HG03558 (cell line): ENCODE measurements at regions not wholly inside any gene's neighbourhood (a gene's known extent, or its start where the extent isn't known, plus 50 kb on each side); places are given as distances from the start of the nearest gene placed in this dataset.

Experiments used
- ATAC-seq: cut with Tn5 transposase; IDR thresholded peaks from one replicate; pipeline ENCODE4 v1.9.1; 2021; ENCODE audit warnings: moderate number of reproducible peaks; ENCODE audit not compliant: unreplicated experiment; ENCODE audit errors: extremely low read depth

DNA sequence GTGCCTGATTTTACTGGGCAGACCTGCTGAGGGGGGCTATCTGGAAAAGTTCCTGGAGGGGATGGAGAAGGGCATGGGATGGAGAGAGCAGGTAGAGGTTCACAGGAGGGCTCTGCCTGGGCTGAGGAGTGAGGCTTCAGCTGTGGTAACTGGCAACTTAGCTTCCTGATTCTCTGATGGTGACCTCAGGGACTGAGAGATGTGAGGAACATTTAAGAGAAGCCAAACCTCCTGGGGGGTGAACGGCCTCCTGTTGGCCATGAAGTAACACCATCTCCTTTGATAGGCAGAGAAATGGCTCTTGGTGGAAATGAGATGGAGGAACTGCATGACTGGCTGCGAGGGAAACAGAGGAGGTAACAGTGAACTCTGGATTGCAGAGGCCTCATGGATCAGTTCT lies 97.3 kb upstream of the ROPN1 start:
- no peak for ATAC-seq

DNA sequence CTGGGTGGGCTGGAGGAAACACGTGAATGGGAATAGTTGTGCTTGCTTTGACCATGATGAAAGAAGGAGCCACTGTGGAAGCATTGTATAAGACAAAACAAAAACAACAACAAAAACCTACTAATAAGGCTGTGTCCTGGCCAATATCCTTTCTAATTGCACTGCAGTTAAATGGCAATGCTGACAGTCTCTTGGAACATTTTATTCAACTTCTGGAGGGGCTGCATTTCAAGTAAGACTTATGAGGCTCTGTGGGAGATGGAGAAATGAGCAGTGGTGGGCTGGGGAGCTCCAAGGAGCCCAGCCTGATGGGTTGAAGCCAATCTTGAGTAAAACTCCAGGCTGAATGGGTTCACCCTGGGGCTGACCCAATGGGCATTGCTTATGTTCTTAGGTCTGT lies 99.8 kb upstream of the ROPN1 start:
- no peak for ATAC-seq

DNA sequence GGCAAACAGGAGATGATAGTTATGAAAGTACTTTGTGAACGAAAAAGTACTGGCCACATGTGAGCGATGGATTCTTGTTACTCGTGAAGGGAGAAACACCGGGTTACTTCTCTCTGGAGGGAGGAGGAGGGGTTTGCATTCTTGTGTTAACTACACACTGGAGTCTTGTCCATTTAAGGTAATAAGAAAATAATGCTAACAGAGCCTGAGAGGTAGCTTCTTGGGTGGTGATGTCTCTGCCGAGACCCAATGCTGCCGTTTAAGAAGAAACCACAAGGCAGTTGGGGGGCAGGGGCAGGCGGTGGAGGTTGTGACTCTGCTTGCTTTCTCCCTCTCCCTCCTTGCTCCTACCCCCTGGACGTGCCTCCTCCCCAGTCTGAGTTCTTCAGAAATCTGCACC lies 100.9 kb upstream of the ROPN1 start:
- ATAC-seq = no peak

DNA sequence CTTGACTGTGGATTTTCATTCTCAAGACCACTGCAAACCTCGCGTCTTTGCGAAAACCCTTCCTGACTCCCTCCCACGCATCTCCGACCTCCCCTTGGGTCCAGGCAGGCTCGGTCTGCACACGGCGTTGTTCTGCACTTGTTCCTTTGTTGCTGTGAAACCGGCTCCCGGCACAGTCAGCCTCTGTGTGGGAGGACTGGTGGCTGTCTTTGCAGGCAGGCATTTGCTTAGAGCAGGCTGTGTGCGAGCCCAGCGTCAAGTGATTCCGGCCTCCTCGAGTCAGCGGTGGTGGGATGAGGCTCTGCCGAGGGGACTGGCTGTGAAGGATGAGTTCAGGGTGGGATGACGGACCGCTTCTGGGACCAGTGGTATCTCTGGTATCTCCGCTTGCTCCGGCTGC lies 102.6 kb upstream of the ROPN1 start:
- no peak for ATAC-seq

DNA sequence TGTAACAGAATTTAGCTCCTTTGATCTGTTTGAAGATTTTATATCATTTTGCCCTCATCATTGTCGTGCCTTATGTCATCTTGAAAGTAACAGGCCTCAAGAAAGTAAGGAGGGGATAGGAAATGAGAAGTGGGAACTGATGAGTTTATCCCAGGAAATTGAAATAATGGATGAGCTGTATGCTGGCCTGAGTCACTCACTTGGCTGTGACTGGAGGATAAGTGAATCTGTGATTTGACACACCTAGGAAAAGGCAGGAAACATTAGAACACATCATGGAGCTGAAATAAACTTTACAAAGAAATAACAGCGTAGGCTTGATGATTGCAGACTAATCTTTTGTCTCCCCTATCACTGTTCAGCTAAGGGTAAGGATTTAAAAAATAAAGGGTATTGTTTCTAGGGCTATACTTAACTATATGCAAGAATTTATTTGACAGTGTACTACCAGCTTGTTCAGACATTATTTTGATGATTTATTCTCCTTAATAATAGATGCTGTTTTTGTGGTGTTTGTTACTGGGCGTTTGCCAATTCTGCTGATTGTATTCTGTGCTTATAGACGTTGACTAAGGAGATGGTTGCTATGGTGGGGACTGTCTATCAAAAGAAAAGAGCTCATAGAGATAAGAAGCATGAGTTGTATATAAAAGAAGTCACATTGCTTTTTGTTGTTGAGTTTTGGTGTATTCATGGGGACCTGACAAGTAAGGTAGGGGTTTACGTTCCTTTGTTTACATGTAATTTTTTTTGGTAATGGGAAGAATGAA lies 105.6 kb upstream of the ROPN1 start:
- no peak for ATAC-seq

DNA sequence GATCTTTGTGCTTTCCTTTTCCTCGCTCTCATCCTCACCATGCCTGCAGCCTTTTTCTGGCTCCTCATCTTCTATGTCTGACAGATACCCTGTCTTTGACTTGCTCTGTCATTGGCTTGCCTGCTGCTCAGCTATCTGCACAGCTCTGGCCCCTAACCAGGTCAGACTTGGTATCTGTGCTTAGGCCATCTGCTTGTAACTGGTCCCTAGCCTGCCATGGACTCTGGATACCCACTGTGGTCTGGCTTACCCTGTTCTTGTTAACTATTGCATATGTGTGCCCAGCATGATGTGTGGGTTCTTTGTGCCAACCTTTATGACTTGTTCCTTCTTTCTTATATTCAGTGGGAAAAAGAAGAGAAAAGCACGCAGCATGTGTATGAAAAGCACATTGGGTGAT lies 109.7 kb upstream of the ROPN1 start:
- no peak for ATAC-seq

DNA sequence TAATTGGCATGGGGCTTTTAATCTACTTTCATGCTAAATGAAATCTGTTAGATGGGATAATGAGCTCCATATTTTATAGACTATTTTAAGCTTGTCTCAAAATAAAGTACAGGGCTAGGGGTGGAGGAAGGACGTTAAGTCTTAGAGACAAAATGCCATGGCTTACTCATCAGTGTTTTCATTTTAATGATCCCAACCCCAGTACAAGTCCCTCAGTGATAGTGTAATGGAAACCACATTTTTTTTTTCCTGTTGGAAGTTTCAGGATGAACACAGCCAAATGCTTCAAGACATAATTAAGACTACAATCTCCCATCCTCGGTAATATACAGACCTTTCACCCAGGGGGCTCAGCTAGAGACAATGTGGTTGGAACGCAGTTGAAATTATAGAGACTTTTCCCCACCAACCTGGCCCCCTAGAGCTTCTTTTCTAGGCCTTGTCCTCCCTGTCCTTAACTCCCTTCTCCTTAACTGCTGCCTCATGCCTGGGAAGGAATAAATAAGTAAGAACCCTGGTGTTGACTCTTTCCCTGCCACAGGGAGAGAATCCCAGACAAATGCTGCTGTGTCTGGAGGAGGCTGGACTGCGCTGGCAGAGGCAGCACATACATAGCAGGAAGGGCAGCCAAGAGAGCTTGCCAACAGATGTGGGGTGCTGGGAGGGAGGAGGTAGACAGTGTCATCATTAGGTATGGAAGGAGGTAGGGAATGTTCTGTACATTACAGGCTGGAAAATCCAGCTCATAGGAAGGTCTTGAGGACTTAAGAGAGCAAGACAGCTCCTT lies 115.4 kb upstream of the ROPN1 start:
- no peak for ATAC-seq

DNA sequence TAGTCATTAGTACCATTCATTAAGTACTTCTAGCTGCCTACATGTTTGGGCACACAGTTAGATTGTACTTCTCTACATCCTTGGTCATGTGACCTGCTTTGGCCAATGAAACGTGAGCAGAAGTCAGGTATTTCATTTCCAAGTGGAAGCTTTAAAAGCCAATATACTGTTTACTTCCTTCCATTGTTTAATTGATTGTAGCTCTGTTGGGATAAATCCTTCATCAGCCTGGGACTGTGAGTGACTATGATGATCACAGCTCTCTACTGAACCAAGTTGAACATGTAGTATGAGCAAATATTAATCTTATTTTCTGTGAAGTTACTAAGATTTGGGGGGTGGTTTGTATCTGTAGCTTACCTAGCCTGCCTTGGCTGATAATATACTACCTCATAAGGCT lies 116.5 kb upstream of the ROPN1 start:
- ATAC-seq = no peak

DNA sequence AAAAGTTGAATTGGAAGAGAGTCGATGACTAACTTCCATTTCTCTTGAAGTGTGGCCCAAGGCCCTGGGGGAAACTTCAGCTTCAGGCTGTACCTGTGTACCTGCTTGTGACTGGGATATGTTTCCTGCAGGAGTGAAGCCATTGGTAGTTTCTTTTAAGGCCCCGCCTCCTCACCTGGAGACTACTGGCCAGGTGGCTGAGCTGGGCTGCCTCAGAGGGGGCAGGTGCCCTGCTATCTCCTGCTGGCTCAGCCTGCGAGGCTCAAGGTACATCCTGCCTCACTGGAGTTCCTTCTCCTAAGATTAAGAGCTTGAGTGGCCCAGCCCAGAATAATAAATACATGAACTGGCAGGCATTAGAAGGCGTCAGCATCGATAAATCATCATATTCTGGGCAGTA lies 121.6 kb upstream of the ROPN1 start:
- no peak for ATAC-seq

DNA sequence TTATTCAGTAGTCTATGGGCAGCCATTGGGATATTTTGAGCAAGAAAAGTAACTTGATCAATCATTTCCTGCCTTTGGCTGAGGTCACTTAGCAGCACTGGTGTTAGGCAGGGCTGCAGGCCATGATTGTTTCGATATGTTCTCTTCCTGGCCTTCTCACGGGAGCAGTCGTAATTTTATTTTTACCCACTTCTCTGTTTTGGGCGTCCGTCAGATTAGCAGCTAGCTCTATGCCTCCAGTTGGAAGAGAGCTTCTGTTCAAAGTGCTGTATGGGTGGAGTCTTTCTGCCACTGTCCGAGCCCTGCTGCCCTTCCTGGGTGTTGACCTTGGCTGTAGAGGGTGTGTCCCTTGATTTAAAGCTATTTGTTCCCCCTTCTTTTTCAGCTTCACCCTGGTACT lies 123.4 kb upstream of the ROPN1 start:
- no peak for ATAC-seq

DNA sequence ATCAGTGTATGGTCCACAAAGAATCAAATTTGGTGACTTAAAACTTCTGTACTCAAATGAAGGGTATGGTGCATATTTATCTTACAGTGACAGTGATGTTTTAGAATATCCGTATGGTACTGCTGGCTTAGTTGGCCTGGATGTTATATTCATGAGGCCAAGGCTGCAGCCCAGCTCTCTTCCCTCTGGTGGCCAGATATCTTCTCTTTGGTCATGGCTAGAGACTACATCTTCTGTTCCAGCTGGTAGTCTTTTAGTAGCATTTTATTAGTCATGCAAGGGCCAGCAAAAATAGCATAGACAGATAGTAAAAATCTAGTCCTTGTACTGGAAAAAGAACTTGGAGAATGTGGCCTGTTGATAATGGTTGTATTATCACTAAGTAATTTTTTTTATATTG lies 124.0 kb upstream of the ROPN1 start:
- no peak for ATAC-seq

DNA sequence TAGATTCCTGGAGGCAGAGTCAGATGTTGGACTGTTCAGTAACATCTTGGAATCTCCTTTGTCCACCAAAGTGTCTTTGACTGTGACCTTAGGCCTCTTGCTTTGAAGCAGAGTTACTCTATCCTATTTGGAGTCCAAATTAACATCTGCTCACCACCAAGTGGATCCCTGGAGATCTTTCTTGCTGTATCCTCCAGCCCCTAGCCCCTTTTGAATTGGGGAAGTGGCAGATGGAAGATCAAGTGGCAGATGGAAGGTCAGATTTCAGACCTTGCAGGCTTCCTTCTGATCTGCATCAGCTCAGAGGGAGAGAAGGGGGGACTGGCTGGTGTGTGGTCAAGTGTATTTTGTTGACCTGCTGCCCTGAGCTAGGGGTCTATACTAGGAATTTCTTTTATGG lies 125.0 kb upstream of the ROPN1 start:
- ATAC-seq = no peak

DNA sequence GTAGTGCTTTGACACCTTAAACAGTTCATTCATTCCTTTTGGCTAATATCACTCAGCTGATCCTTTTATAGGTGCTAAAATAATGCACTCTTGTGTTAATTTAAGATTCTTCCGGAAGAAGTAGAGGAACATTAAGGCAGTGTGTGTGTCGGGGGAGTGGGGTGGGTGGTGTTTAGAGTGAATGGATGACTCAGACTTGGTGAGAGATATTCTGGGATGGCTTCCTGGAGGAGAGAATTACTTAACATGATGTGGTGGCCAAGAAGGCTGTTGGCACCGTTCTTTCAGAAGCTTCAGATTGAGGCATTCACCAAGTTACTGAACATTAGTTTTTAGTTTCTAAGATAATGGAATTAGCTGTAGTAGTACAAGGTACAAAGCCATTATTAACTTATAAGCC lies 125.6 kb upstream of the ROPN1 start:
- ATAC-seq = no peak

DNA sequence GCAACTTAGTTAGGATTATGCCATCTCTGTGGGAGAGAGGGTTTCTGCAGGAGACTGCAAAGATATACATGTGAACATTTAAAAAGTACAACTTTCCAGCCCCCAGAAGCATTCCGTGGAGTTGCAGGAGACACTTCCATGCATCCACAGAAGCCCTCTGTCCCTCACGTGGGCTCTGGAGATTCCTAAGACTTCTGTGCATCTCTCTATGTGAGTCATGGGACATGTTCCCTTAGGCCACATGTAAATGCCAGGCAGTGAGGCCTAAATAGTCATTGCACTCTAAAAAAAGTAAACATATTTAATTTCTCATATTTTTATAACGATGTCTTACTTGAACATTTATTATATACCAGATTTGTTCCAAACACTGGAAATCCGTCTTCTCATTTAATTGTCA lies 126.5 kb upstream of the ROPN1 start:
- no peak for ATAC-seq

DNA sequence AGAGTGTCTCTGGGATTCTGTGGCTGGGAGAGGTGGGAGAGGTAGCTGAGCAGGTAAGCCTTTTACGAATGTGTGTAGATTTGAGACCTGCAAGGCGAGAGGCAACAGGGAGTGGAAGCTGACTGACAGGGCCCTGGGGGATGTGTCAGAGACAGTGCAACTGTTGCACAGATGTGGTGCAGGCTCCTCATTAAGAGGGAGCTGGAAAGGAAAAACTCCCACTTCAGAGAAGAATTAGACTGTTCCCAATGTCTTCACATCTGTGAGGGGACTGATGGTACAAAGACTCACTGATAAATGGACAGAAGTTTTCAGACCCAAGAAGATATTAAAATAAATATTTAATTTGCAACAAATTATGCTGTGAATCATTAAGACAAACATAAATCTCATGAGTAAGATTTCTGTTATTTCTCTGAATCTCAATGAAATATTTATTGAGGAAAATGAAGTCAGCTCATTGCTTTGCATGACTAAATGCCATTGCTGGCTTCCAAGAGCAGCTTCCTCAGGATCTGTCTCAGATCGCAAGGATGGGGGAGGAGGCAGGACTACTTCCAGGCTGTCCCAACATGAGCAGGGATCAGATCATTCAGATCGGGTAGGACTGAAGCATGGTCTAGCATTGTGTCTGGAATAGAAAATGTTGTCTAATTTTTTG lies 127.3 kb upstream of the ROPN1 start:
- no peak for ATAC-seq

DNA sequence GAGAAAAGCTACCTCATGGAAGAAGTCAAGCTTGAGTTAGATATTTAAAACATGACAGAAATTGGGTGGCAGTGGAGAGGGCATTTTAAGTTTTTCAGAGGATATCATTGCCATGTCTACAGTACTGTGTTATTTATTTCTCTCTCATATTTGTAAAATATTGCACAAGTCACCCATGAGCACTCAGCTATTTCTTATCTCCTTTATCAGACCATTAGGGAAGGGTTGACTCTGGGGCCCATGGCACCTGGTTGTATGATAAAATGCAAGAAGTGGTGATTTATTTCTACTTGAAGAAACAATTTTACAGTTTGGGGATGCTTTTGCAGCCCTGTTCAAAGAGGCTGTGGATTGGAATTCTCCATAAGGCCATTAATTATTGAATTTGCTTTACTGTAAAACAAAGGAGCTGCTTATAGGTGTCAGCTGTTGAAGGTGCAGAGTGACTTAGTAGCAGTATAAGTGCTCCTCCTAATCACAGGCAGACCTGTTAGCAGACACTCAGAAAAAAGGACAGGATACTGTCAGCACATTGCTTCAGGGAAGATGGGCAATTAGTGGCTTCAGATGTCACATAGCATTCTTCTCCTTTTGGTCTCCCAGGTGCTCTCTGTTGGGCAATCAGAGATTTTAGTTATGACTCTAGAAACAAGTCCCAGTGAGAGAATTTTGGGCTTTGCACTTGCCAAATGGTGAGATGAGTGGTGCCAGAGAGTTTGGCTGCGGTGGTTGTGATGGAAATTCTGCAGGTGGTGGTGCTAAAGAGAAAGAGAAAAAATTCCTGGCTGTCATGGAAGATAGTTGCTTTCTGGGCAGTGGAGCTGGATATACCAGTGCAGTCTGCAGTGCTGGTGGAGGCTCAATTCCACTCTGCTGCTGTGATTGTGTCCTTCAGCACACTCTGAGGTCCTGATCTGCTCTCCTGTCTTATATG lies 129.7 kb upstream of the ROPN1 start:
- no peak for ATAC-seq

DNA sequence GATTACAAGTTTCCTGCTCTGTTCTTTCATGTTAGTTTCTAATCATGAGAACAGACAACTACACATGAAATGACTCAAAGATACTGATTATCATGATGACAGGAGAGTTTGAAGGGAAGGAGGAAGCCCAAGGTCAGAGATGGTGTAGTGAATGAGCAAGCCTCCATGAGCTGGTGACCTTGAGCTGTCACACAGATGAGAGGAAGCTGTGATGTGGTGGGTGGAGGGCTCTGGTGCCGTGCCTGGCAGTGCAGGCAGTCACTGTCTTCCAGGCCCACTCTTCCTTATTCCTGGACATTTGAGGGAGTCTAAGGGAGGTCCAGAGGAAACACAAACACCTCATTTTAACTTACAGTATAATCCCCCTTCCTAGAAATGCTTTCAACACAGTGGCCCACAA lies 133.4 kb upstream of the ROPN1 start:
- no peak for ATAC-seq

DNA sequence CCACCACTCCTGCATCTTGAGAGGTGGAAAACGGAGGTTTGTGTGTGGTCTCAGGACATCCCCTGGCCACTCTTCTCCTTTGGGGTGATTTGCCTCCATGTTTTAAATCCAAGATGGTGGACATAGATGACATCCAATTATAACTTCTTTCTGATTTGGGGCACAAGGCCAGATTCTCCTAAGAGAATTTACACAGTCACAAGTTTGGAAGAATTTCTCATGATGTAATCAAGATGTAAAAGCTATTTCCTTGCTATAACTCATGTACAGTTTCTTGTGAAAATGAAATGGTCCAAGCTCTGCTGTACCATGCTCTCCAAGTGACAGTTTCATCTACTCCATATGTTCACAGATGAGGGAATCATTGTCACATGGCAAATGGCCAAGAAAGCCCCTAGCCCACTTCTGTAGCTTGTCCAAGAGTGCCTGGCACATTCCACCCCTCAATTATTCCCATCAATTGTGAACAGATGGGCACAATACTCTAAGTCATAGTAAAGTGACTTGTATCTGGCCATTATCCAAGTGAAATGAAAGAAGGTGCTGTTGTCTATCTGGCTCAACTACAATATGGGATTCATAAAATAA lies 134.6 kb upstream of the ROPN1 start:
- ATAC-seq = no peak

DNA sequence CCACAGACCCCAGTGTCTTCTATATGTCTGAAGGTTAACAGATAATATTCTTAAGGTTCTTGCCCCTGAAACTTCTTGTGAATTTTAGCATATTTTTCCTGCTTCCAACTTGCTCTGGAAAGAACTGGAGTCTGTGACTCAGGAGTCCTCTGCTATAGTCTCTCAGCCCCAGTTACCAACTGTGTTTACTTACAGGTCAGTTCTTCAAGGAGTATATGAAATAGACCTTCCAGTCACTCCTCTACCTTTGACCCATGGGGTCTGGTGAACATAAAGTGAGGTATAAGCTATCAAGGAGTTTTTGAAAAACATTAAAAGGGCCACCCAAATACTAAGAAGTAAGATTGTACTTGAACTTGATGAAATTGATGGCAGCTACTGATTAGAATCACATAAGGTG lies 139.2 kb upstream of the ROPN1 start:
- no peak for ATAC-seq

DNA sequence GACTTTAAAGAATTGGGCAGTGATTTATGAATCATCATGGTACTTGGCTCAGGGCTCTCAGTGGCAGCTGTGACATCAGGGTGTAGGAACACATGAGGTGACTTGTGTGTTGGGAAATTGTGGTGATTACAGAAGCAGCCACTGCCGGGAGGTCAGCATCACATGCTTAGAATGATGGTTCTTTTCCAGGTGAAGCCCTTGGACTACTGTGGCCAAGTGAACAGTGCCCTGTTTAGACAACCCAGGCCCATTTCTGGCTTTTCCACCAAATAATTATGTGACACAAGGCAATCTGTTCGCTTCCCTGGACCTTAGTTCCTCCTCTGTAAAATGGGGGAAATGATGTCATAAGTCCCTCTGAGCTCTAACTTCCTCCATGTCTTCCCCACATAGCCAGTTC lies 139.7 kb upstream of the ROPN1 start:
- no peak for ATAC-seq
